Esophagus muscularis mucosa (tissue), 4 donors: ENCODE measurements at regions not wholly inside any gene's neighbourhood (a gene's known extent, or its start where the extent isn't known, plus 50 kb on each side); places are given as distances from the start of the nearest gene placed in this dataset.

Experiments
- DNase-seq: peaks from one replicate; pipeline ENCODE4 v3.0.0-alpha.2; 2017; ENCODE audit errors: extremely low spot score
- H3K27ac ChIP-seq, 4 donors: fragments of 200-600 bp; sonication (generic); replicated peaks in 1 of 4; 1 replicate in 3 of 4; 2 replicates in 1 of 4; pipeline ENCODE4 v1.5.1; 2016 to 2019; ENCODE audit warnings: mild to moderate bottlenecking in 1 of 4
- H3K27me3 ChIP-seq, 4 donors: fragments of 200-600 bp; sonication (generic); one replicate each; pipeline versions ENCODE4 v1.5.1 to v1.6.0; 2016 to 2019
- H3K36me3 ChIP-seq, 4 donors: fragments of 200-600 bp; sonication (generic); one replicate each; pipeline ENCODE4 v1.5.1; 2016 to 2019
- H3K4me1 ChIP-seq, 4 donors: fragments of 200-600 bp; sonication (generic); one replicate each; pipeline ENCODE4 v1.5.1; 2016 to 2019
- H3K4me3 ChIP-seq, 4 donors: fragments of 200-600 bp; sonication (generic); 1 replicate in 2 of 4; 2 replicates in 2 of 4; pipeline ENCODE4 v1.5.1; 2016 to 2019; ENCODE audit warnings: mild to moderate bottlenecking in 4 of 4, moderate library complexity in 1 of 4
- H3K9me3 ChIP-seq, 4 donors: fragments of 200-600 bp; sonication (generic); 1 replicate in 3 of 4; 2 replicates in 1 of 4; pipeline ENCODE4 v1.5.1; 2016 to 2019
- EP300 ChIP-seq: sonication (generic); formaldehyde crosslinking; IDR thresholded peaks from one replicate; pipeline ENCODE4 v1.6.1; 2017; ENCODE audit warnings: antibody characterized with exemption
- POLR2A ChIP-seq: fragments of 450-650 bp; IDR thresholded peaks from one replicate; pipeline ENCODE4 v1.6.1; 2017; ENCODE audit warnings: antibody characterized with exemption, moderate library complexity, mild to moderate bottlenecking, low read depth
- POLR2AphosphoS5 ChIP-seq, 2 donors: sonication (generic); formaldehyde crosslinking; IDR thresholded peaks; one replicate each; pipeline ENCODE4 v1.6.1; 2017; ENCODE audit warnings: antibody characterized with exemption in 2 of 2
- whole genome bisulfite sequencing: methylation state at CpG from one replicate; pipeline ENCODE4 v1.1.5; 2018; 5-methylcytosine and 5-hydroxymethylcytosine counted together
- intact Hi-C: fragments of 100-400 bp; cut with DNase I; formaldehyde crosslinking; loops from one replicate; pipeline ENCODE4 v1.15.1; 2023
- TF ChIP-seq, protein P1 (sequence below), 3 experiments: fragments of 200-600 bp in 2 of 3; fragments of 450-650 bp in 1 of 3; sonication (generic) in 2 of 3; IDR thresholded peaks; one replicate each; pipeline ENCODE4 v1.5.1; 2017 to 2019; ENCODE audit warnings: antibody characterized with exemption in 3 of 3, mild to moderate bottlenecking in 2 of 3, moderate library complexity in 1 of 3

DNA sequence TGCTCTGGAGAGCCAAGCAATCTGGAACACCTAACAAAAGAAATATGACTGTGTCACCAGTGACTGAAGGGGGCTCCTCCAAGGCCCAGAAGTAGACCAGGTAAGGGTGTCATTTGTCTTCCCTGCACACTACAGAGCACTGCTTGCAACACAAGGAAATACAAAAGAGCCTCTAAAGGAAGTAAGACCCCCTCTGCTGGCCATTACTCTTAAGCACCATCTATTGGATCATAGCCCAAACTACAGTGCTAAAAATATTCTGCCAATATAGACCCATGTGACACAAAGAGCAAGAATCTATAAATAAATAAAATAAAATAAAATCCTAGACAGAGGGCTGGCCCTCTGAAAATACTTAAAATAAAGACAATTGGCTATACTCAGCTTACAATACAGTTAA, 528.7 kb downstream of the TMA16 start:
- H3K36me3 ChIP-seq = no peaks in the 10 kb centered on the region

DNA sequence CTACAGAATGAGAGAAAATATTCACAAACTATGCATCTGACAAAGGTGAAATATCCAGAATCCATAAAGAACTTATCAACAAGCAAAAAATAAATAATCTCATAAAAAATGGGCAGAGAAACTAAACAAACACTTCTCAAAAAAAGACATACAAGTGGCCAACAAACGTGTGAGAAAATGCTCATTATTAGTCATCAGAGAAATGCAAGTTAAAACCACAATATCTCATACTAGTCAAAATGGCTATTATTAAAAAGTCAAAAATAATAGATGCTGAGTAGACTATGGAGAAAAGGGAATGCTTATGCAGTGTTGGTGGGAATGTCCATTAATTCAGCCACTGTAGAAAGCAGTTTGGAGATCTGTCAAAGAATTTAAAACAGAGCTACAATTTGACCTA, 533.3 kb downstream of the TMA16 start:
- Histone ChIP-seq H3K4me1 (no peaks in the 10 kb centered on the region), H3K9me3 (peaks cover 0 to 18% (median 4%) of the 10 kb centered on the region in 4 donors), H3K27ac (no peak overlapping the region), H3K36me3 (no peaks in the 10 kb centered on the region), H3K27me3 (no peaks in the 10 kb centered on the region), H3K4me3 (no peak overlapping the region)
- WGBS = 71% methylated on average over 1 of the region's 1 CpG
- intact Hi-C loops = no loop called here
- no peak for TF ChIP-seq POLR2AphosphoS5 (IDR thresholded peaks at IDR 0.05)
- no peak for TF ChIP-seq POLR2A
- TF ChIP-seq, protein P1, sequence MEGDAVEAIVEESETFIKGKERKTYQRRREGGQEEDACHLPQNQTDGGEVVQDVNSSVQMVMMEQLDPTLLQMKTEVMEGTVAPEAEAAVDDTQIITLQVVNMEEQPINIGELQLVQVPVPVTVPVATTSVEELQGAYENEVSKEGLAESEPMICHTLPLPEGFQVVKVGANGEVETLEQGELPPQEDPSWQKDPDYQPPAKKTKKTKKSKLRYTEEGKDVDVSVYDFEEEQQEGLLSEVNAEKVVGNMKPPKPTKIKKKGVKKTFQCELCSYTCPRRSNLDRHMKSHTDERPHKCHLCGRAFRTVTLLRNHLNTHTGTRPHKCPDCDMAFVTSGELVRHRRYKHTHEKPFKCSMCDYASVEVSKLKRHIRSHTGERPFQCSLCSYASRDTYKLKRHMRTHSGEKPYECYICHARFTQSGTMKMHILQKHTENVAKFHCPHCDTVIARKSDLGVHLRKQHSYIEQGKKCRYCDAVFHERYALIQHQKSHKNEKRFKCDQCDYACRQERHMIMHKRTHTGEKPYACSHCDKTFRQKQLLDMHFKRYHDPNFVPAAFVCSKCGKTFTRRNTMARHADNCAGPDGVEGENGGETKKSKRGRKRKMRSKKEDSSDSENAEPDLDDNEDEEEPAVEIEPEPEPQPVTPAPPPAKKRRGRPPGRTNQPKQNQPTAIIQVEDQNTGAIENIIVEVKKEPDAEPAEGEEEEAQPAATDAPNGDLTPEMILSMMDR (IDR thresholded peaks at IDR 0.05) = no peak
- TF ChIP-seq EP300 = no peak
- DNase-seq = no peak

More for the DNA sequence above, 528.7 kb downstream of the TMA16 start:
- no peaks in the 10 kb centered on the region for H3K4me1 ChIP-seq
- intact Hi-C loops = no loop called here
- H3K27me3 ChIP-seq = no peaks in the 10 kb centered on the region
- H3K9me3 ChIP-seq = peaks cover 0 to 21% (median 7%) of the 10 kb centered on the region in 4 donors
- no peak overlapping the region for H3K27ac ChIP-seq
- H3K4me3 ChIP-seq = no peak overlapping the region
- DNase-seq = no peak
- TF ChIP-seq, protein P1 (IDR thresholded peaks at IDR 0.05) = no peak
- no peak for TF ChIP-seq POLR2AphosphoS5 (IDR thresholded peaks at IDR 0.05)
- no peak for TF ChIP-seq EP300
- no peak for TF ChIP-seq POLR2A

DNA sequence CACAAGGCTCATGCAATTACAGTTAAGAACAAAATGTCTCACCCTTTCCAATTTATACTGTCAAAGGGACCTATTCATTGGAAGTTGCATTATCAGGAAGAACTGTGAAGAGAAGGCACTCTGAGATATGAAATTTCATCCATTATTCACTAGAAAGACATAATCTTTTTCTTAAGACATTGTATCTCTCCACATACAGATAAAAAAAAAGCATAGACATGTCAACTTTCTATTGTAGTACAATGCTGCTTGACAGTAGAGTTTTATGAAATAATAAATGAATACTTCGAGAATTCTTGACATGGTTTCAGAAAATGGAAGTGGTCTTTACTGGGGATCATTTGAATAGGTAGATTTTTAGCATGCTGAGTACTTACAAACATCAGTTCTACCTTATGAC, 545.0 kb downstream of the TMA16 start:
- no peak for DNase-seq
- TF ChIP-seq EP300 (no peak), POLR2A (no peak), POLR2AphosphoS5 (IDR thresholded peaks at IDR 0.05) (no peak)
- TF ChIP-seq, protein P1 (IDR thresholded peaks at IDR 0.05) = no peak
- no peaks in the 10 kb centered on the region for H3K36me3 ChIP-seq
- no peaks in the 10 kb centered on the region for H3K27me3 ChIP-seq
- H3K4me3 ChIP-seq = no peak overlapping the region
- no peak overlapping the region for H3K27ac ChIP-seq
- intact Hi-C loops = no loop called here
- peaks cover 0 to 9% (median 8%) of the 10 kb centered on the region in 4 donors for H3K9me3 ChIP-seq
- H3K4me1 ChIP-seq = no peaks in the 10 kb centered on the region
- WGBS = 38% methylated on average over 1 of the region's 1 CpG

DNA sequence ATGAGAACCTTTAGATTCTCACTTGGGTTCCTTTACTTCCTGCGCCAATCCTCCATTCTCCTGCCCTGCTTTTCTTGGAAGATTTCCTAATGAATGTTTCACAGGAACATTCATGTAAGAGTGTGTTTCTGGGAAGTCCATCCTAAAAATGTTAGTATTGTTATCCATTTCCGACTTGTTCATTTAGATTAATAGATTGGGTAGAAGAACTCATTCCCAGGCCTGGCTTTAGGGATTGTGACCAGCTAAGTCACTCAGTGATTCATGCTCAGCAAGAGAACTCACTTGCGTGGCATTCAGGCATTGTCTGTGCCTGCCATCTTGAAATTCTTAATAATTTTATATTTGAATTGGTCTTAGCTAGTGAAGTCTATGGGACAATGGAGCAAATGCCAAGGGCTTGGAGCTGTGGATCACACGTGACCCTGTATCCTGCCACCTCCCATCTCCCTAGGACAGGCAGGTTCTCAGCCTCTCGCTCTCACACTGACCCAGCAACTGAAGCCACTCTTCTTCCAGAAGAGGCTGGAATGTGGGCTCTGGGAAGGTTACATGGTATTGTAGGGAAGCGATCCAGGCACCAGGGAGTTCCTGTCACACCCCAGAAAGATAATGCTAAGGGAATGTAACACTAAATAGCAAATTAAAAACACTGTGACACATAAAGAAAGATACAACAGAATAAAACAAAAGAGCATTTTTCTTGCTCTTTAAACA, 562.1 kb downstream of the TMA16 start:
- intact Hi-C loops = no loop called here
- Histone ChIP-seq H3K4me3 (no peak overlapping the region), H3K36me3 (no peaks in the 10 kb centered on the region), H3K27me3 (no peaks in the 10 kb centered on the region), H3K27ac (no peak overlapping the region), H3K9me3 (no peaks in the 10 kb centered on the region), H3K4me1 (no peaks in the 10 kb centered on the region)
- TF ChIP-seq EP300 = no peak
- TF ChIP-seq, protein P1 (IDR thresholded peaks at IDR 0.05) = no peak
- no peak for TF ChIP-seq POLR2A
- no peak for TF ChIP-seq POLR2AphosphoS5 (IDR thresholded peaks at IDR 0.05)
- 84% methylated on average over 6 of the region's 6 CpGs for WGBS
- DNase-seq = no peak
